Ishikawa (cell line): ENCODE measurements at regions not wholly inside any gene's neighbourhood (a gene's known extent, or its start where the extent isn't known, plus 50 kb on each side); places are given as distances from the start of the nearest gene placed in this dataset.

Source experiments
- CEBPB ChIP-seq: IDR thresholded peaks from 2 replicates; pipeline ENCODE4 v1.6.1; 2012
- CREB1 ChIP-seq: IDR thresholded peaks from 2 replicates; pipeline ENCODE4 v1.6.1; 2012; ENCODE audit warnings: low read depth
- EP300 ChIP-seq: IDR thresholded peaks from 2 replicates; pipeline ENCODE4 v1.6.1; 2012; ENCODE audit warnings: borderline replicate concordance
- FOXM1 ChIP-seq: IDR thresholded peaks from 2 replicates; pipeline ENCODE4 v1.6.1; 2012; ENCODE audit warnings: low read depth, borderline replicate concordance
- MAX ChIP-seq: IDR thresholded peaks from 2 replicates; pipeline ENCODE4 v1.6.1; 2012
- TAF1 ChIP-seq: IDR thresholded peaks from 2 replicates; pipeline ENCODE4 v1.6.1; 2012; ENCODE audit warnings: low read depth, mild to moderate bottlenecking
- TCF12 ChIP-seq: IDR thresholded peaks from 2 replicates; pipeline ENCODE4 v1.6.1; 2012; ENCODE audit warnings: low read depth
- TEAD4 ChIP-seq: IDR thresholded peaks from 2 replicates; pipeline ENCODE4 v1.6.1; 2012
- USF1 ChIP-seq: IDR thresholded peaks from 2 replicates; pipeline ENCODE4 v1.6.1; 2012
- YY1 ChIP-seq: IDR thresholded peaks from 2 replicates; pipeline ENCODE4 v1.6.1; 2012; ENCODE audit warnings: low read depth
- ZBTB7A ChIP-seq: IDR thresholded peaks from 2 replicates; pipeline ENCODE4 v1.6.1; 2012; ENCODE audit warnings: low read depth
- TF ChIP-seq, protein P1 (sequence below): IDR thresholded peaks from 2 replicates; pipeline ENCODE4 v1.6.1; 2012; ENCODE audit warnings: low read depth, mild to moderate bottlenecking

DNA sequence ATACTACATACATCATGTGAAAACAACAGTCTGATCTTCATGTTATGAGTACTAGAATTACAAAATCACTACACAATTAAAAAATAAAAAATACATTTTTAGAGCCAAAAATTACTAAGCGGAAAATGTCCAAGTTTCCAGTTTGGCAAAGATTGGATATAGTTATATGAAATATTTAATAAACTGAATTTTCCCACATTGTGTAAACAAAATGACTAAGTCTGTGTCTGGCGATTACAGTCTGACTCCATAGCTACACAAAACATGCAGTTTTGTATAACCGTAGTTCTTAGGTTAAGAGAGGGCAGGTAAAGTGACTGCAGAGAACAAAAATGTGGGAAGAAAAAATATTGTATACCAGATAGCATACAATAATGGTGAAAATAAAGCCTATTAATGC lies 59.2 kb upstream of the TMEM47 start:
- TF ChIP-seq TEAD4 (no peak), MAX (no peak), CEBPB (no peak), ZBTB7A (no peak), TAF1 (no peak), TCF12 (no peak), YY1 (no peak), CREB1 (no peak), USF1 (no peak), EP300 (no peak), FOXM1 (no peak)
- TF ChIP-seq, protein P1, sequence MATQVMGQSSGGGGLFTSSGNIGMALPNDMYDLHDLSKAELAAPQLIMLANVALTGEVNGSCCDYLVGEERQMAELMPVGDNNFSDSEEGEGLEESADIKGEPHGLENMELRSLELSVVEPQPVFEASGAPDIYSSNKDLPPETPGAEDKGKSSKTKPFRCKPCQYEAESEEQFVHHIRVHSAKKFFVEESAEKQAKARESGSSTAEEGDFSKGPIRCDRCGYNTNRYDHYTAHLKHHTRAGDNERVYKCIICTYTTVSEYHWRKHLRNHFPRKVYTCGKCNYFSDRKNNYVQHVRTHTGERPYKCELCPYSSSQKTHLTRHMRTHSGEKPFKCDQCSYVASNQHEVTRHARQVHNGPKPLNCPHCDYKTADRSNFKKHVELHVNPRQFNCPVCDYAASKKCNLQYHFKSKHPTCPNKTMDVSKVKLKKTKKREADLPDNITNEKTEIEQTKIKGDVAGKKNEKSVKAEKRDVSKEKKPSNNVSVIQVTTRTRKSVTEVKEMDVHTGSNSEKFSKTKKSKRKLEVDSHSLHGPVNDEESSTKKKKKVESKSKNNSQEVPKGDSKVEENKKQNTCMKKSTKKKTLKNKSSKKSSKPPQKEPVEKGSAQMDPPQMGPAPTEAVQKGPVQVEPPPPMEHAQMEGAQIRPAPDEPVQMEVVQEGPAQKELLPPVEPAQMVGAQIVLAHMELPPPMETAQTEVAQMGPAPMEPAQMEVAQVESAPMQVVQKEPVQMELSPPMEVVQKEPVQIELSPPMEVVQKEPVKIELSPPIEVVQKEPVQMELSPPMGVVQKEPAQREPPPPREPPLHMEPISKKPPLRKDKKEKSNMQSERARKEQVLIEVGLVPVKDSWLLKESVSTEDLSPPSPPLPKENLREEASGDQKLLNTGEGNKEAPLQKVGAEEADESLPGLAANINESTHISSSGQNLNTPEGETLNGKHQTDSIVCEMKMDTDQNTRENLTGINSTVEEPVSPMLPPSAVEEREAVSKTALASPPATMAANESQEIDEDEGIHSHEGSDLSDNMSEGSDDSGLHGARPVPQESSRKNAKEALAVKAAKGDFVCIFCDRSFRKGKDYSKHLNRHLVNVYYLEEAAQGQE = no peak
